Lung (tissue), 11 donors: ENCODE measurements at regions not wholly inside any gene's neighbourhood (a gene's known extent, or its start where the extent isn't known, plus 50 kb on each side); places are given as distances from the start of the nearest gene placed in this dataset.
"Not testable (repeated sequence)": the region's sequence is repeated elsewhere in the genome, so short reads cannot be mapped to it uniquely, and the experiment has no call there.

Source experiments
- ATAC-seq: fragments of 200-7000 bp; cut with Tn5 transposase; one replicate; pipeline ENCODE4 v1.9.1; 2020; ENCODE audit warnings: moderate number of reproducible peaks; ENCODE audit not compliant: insufficient read depth, low FRiP score
- DNase-seq, 3 donors: peaks; one replicate each; pipeline ENCODE4 v3.0.0-alpha.2; 2013 to 2017
- H3K27ac ChIP-seq, 2 donors: one replicate each; pipeline ENCODE4 v1.5.1; 2013; ENCODE audit warnings: mild to moderate bottlenecking in 2 of 2, moderate library complexity in 2 of 2, control low read depth in 1 of 2, inconsistent platforms in 1 of 2, low read depth in 1 of 2, low read length in 1 of 2
- H3K27me3 ChIP-seq, 3 donors: one replicate each; pipeline ENCODE4 v1.5.1; 2013; ENCODE audit warnings: low read length in 2 of 3; ENCODE audit not compliant: control insufficient read depth in 3 of 3, insufficient read depth in 3 of 3
- H3K36me3 ChIP-seq, 4 donors: one replicate each; pipeline ENCODE4 v1.5.1; 2013; ENCODE audit warnings: low read length in 4 of 4, mild to moderate bottlenecking in 1 of 4, moderate library complexity in 1 of 4; ENCODE audit not compliant: control insufficient read depth in 4 of 4, insufficient read depth in 4 of 4
- H3K4me1 ChIP-seq, 5 donors: one replicate each; pipeline ENCODE4 v1.5.1; 2013; ENCODE audit warnings: low read length in 5 of 5, mild to moderate bottlenecking in 2 of 5, moderate library complexity in 1 of 5; ENCODE audit not compliant: control insufficient read depth in 5 of 5, insufficient read depth in 5 of 5
- H3K4me3 ChIP-seq: one replicate; pipeline ENCODE4 v1.5.1; 2013; ENCODE audit warnings: mild to moderate bottlenecking, control low read depth, moderate library complexity
- H3K9ac ChIP-seq, 2 donors: one replicate each; pipeline ENCODE4 v1.5.1; 2013; ENCODE audit warnings: low read length in 2 of 2, control low read depth in 1 of 2; ENCODE audit not compliant: insufficient read depth in 1 of 2
- H3K9me3 ChIP-seq, 4 donors: one replicate each; pipeline ENCODE4 v1.5.1; 2013; ENCODE audit warnings: low read length in 3 of 4, mild to moderate bottlenecking in 1 of 4, moderate library complexity in 1 of 4; ENCODE audit not compliant: control insufficient read depth in 4 of 4, insufficient read depth in 3 of 4
- CTCF ChIP-seq: IDR thresholded peaks from 2 replicates; pipeline ENCODE4 v1.5.1; 2012; ENCODE audit warnings: mild to moderate bottlenecking; ENCODE audit errors: control extremely low read depth, extremely low read depth
- WGBS, 2 donors: extraction: QIAGEN DNeasy Blood & Tissue Kit; methylation state at CpG; one replicate each; pipeline ENCODE4 v1.1.7; 2013; 5-methylcytosine and 5-hydroxymethylcytosine counted together
- donor health status: control.
- donor health status: control.
- donor health status: Bipolar disorder and iron deficiency.
- donor health status: healthy.
- donor health status: DM: yes; HTN: yes; CAD: no.

- peaks cover 0 to 2% (median 0%) of the 10 kb centered on the region in 4 donors for H3K9me3 ChIP-seq
- no peak for DNase-seq
- no peak for TF ChIP-seq CTCF
- no peak overlapping the region for H3K4me3 ChIP-seq
- ATAC-seq, result no peak
- no peaks in the 10 kb centered on the region for H3K27me3 ChIP-seq
- no peak overlapping the region for H3K9ac ChIP-seq
- H3K4me1 ChIP-seq, result no peaks in the 10 kb centered on the region
- H3K36me3 ChIP-seq, result no peaks in the 10 kb centered on the region
- no peak overlapping the region for H3K27ac ChIP-seq
Observed at GRCh38 chr3:166986000-166986399, 394.1 kb downstream of the ZBBX start.

GRCh38 chr3:166975796-166976195 is 404.3 kb downstream of the ZBBX start:
- DNase-seq, H3K27me3 ChIP-seq, H3K4me1 ChIP-seq, H3K36me3 ChIP-seq, ATAC-seq, H3K9ac ChIP-seq, H3K9me3 ChIP-seq, H3K27ac ChIP-seq, H3K4me3 ChIP-seq: not testable (repeated sequence)
- 96% methylated on average over 26 to 36 of the region's 36 CpGs for WGBS, 2 donors

- H3K4me1 ChIP-seq, H3K27me3 ChIP-seq, DNase-seq, H3K9me3 ChIP-seq, H3K36me3 ChIP-seq, ATAC-seq, H3K9ac ChIP-seq, H3K4me3 ChIP-seq, H3K27ac ChIP-seq: not testable (repeated sequence)
- WGBS, 2 donors, result 95 to 96% methylated on average over 8 of the region's 8 CpGs
Observed at GRCh38 chr3:166967714-166968113, 412.4 kb downstream of the ZBBX start.

GRCh38 chr3:166962911-166963310 is 417.2 kb downstream of the ZBBX start:
- no peaks in the 10 kb centered on the region for H3K4me1 ChIP-seq
- TF ChIP-seq CTCF, result no peak
- no peaks in the 10 kb centered on the region for H3K36me3 ChIP-seq
- no peak overlapping the region for H3K4me3 ChIP-seq
- H3K27ac ChIP-seq, result no peak overlapping the region
- no peaks in the 10 kb centered on the region for H3K27me3 ChIP-seq
- H3K9me3 ChIP-seq, result peaks cover 0 to 5% (median 0%) of the 10 kb centered on the region in 4 donors
- DNase-seq, result no peak
- no peak overlapping the region for H3K9ac ChIP-seq
- 63 to 81% methylated on average over 2 of the region's 2 CpGs for WGBS, 2 donors
- no peak for ATAC-seq

- no peak for TF ChIP-seq CTCF
- no peak for DNase-seq
- Histone ChIP-seq H3K27me3 (no peaks in the 10 kb centered on the region), H3K4me1 (no peaks in the 10 kb centered on the region), H3K9me3 (peaks cover 0 to 9% (median 5%) of the 10 kb centered on the region in 4 donors), H3K9ac (no peak overlapping the region), H3K36me3 (no peaks in the 10 kb centered on the region), H3K4me3 (no peak overlapping the region), H3K27ac (no peak overlapping the region)
- ATAC-seq, result no peak
- 87 to 88% methylated on average over 3 of the region's 3 CpGs for WGBS, 2 donors
Observed at GRCh38 chr3:166957121-166957520, 423.0 kb downstream of the ZBBX start.
